ENCODE measurements at regions not wholly inside any gene's neighbourhood (a gene's known extent, or its start where the extent isn't known, plus 50 kb on each side); places are given as distances from the start of the nearest gene placed in this dataset.

DNA sequence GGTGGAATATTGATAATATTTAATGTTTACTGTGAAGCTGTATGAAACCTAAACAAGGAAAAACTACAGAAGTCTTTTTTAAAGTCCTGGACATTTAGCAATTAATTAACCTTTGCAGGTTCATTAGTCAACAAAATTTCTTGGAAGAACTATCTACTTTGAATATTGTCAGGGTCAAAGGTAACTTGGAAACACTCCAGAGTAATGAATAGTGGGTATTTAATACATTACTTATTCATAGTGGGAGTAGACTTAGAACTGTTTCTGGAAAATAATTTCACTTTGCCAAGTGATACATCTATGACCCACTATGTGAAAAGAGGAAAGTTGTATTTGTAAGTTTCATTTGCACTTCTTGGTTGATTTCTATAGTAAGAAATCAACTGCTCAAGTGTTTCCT lies 319.1 kb downstream of the TFAP2B start:
- Histone ChIP-seq H3F3A (replicated peaks; ENCODE audit: low read depth) (no peaks in the 10 kb centered on the region), H3K4me1 (ENCODE audit: insufficient read depth) (no peaks in the 10 kb centered on the region), H3K27ac (ENCODE audit: low read depth) (no peak overlapping the region), H3K36me3 (ENCODE audit: insufficient read depth) (no peaks in the 10 kb centered on the region), H3K27me3 (ENCODE audit: insufficient read depth) (no peaks in the 10 kb centered on the region), H3K4me3 (no peak overlapping the region), H3K4me2 (no peak overlapping the region), H2AFZ (no peak overlapping the region), H4K20me1 (replicated peaks; ENCODE audit: insufficient read depth) (no peaks in the 10 kb centered on the region), H3K79me2 (replicated peaks; ENCODE audit: insufficient read depth) (no peaks in the 10 kb centered on the region), H3K9me2 (ENCODE audit: insufficient read depth) (no peaks in the 10 kb centered on the region; the same call in 1 of the 2 replicates)
- Mint-ChIP-seq H3K4me1 (no peaks in the 10 kb centered on the region; the same call in 2 of the 3 replicates), H3K4me3 (no peak overlapping the region), H3K27me3 (ENCODE audit: insufficient read depth, low read depth, poor library complexity) (peaks cover 3% of the 10 kb centered on the region), H3K9me3 (peaks cover 16% of the 10 kb centered on the region), H3K27ac (no peak overlapping the region), H3K36me3 (ENCODE audit: low read depth) (peaks cover 9% of the 10 kb centered on the region)
- no peak for ATAC-seq
- TF ChIP-seq NANOG (IDR thresholded peaks at IDR 0.05; ENCODE audit: borderline replicate concordance) = no peak
- TF ChIP-seq STAT1 (IDR thresholded peaks at IDR 0.05; ENCODE audit: unreplicated experiment) = no peak
- TF ChIP-seq EZH2 (IDR thresholded peaks at IDR 0.05; ENCODE audit: low read depth, unreplicated experiment) = no peak
- TF ChIP-seq, protein P1, sequence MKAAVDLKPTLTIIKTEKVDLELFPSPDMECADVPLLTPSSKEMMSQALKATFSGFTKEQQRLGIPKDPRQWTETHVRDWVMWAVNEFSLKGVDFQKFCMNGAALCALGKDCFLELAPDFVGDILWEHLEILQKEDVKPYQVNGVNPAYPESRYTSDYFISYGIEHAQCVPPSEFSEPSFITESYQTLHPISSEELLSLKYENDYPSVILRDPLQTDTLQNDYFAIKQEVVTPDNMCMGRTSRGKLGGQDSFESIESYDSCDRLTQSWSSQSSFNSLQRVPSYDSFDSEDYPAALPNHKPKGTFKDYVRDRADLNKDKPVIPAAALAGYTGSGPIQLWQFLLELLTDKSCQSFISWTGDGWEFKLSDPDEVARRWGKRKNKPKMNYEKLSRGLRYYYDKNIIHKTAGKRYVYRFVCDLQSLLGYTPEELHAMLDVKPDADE (IDR thresholded peaks at IDR 0.05) = no peak
- TF ChIP-seq ZNF114 (CRISPR knock-in tag; IDR thresholded peaks at IDR 0.05) = no peak
- TF ChIP-seq, protein P2, sequence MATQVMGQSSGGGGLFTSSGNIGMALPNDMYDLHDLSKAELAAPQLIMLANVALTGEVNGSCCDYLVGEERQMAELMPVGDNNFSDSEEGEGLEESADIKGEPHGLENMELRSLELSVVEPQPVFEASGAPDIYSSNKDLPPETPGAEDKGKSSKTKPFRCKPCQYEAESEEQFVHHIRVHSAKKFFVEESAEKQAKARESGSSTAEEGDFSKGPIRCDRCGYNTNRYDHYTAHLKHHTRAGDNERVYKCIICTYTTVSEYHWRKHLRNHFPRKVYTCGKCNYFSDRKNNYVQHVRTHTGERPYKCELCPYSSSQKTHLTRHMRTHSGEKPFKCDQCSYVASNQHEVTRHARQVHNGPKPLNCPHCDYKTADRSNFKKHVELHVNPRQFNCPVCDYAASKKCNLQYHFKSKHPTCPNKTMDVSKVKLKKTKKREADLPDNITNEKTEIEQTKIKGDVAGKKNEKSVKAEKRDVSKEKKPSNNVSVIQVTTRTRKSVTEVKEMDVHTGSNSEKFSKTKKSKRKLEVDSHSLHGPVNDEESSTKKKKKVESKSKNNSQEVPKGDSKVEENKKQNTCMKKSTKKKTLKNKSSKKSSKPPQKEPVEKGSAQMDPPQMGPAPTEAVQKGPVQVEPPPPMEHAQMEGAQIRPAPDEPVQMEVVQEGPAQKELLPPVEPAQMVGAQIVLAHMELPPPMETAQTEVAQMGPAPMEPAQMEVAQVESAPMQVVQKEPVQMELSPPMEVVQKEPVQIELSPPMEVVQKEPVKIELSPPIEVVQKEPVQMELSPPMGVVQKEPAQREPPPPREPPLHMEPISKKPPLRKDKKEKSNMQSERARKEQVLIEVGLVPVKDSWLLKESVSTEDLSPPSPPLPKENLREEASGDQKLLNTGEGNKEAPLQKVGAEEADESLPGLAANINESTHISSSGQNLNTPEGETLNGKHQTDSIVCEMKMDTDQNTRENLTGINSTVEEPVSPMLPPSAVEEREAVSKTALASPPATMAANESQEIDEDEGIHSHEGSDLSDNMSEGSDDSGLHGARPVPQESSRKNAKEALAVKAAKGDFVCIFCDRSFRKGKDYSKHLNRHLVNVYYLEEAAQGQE (IDR thresholded peaks at IDR 0.05; ENCODE audit: unreplicated experiment) = no peak
- TF ChIP-seq POLR2AphosphoS5 (IDR thresholded peaks at IDR 0.05; ENCODE audit: low read depth) = no peak
- TF ChIP-seq, protein P3, sequence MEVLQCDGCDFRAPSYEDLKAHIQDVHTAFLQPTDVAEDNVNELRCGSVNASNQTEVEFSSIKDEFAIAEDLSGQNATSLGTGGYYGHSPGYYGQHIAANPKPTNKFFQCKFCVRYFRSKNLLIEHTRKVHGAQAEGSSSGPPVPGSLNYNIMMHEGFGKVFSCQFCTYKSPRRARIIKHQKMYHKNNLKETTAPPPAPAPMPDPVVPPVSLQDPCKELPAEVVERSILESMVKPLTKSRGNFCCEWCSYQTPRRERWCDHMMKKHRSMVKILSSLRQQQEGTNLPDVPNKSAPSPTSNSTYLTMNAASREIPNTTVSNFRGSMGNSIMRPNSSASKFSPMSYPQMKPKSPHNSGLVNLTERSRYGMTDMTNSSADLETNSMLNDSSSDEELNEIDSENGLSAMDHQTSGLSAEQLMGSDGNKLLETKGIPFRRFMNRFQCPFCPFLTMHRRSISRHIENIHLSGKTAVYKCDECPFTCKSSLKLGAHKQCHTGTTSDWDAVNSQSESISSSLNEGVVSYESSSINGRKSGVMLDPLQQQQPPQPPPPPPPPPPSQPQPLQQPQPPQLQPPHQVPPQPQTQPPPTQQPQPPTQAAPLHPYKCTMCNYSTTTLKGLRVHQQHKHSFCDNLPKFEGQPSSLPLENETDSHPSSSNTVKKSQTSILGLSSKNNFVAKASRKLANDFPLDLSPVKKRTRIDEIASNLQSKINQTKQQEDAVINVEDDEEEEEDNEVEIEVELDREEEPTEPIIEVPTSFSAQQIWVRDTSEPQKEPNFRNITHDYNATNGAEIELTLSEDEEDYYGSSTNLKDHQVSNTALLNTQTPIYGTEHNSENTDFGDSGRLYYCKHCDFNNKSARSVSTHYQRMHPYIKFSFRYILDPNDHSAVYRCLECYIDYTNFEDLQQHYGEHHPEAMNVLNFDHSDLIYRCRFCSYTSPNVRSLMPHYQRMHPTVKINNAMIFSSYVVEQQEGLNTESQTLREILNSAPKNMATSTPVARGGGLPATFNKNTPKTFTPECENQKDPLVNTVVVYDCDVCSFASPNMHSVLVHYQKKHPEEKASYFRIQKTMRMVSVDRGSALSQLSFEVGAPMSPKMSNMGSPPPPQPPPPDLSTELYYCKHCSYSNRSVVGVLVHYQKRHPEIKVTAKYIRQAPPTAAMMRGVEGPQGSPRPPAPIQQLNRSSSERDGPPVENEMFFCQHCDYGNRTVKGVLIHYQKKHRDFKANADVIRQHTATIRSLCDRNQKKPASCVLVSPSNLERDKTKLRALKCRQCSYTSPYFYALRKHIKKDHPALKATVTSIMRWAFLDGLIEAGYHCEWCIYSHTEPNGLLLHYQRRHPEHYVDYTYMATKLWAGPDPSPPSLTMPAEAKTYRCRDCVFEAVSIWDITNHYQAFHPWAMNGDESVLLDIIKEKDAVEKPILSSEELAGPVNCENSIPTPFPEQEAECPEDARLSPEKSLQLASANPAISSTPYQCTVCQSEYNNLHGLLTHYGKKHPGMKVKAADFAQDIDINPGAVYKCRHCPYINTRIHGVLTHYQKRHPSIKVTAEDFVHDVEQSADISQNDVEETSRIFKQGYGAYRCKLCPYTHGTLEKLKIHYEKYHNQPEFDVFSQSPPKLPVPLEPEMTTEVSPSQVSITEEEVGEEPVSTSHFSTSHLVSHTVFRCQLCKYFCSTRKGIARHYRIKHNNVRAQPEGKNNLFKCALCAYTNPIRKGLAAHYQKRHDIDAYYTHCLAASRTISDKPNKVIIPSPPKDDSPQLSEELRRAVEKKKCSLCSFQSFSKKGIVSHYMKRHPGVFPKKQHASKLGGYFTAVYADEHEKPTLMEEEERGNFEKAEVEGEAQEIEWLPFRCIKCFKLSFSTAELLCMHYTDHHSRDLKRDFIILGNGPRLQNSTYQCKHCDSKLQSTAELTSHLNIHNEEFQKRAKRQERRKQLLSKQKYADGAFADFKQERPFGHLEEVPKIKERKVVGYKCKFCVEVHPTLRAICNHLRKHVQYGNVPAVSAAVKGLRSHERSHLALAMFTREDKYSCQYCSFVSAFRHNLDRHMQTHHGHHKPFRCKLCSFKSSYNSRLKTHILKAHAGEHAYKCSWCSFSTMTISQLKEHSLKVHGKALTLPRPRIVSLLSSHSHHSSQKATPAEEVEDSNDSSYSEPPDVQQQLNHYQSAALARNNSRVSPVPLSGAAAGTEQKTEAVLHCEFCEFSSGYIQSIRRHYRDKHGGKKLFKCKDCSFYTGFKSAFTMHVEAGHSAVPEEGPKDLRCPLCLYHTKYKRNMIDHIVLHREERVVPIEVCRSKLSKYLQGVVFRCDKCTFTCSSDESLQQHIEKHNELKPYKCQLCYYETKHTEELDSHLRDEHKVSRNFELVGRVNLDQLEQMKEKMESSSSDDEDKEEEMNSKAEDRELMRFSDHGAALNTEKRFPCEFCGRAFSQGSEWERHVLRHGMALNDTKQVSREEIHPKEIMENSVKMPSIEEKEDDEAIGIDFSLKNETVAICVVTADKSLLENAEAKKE (CRISPR knock-in tag; IDR thresholded peaks at IDR 0.05) = no peak
- no peak for TF ChIP-seq EZH2phosphoT487 (IDR thresholded peaks at IDR 0.05; ENCODE audit: unreplicated experiment)
- no peak for TF ChIP-seq JUNB (IDR thresholded peaks at IDR 0.05; ENCODE audit: unreplicated experiment)
- TF ChIP-seq, protein P4, sequence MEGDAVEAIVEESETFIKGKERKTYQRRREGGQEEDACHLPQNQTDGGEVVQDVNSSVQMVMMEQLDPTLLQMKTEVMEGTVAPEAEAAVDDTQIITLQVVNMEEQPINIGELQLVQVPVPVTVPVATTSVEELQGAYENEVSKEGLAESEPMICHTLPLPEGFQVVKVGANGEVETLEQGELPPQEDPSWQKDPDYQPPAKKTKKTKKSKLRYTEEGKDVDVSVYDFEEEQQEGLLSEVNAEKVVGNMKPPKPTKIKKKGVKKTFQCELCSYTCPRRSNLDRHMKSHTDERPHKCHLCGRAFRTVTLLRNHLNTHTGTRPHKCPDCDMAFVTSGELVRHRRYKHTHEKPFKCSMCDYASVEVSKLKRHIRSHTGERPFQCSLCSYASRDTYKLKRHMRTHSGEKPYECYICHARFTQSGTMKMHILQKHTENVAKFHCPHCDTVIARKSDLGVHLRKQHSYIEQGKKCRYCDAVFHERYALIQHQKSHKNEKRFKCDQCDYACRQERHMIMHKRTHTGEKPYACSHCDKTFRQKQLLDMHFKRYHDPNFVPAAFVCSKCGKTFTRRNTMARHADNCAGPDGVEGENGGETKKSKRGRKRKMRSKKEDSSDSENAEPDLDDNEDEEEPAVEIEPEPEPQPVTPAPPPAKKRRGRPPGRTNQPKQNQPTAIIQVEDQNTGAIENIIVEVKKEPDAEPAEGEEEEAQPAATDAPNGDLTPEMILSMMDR (conservative IDR thresholded peaks at IDR 0.05; ENCODE audit: low read depth in 2 of 2) = no peak
- TF ChIP-seq CREB1 (CRISPR knock-in tag; IDR thresholded peaks at IDR 0.05; ENCODE audit: low read depth) = no peak
- no peak for TF ChIP-seq ZNF331 (CRISPR knock-in tag; IDR thresholded peaks at IDR 0.05; ENCODE audit: low read depth)
- no peak for DNase-seq (ENCODE audit: low spot score)
